ENCODE measurements at regions not wholly inside any gene's neighbourhood (a gene's known extent, or its start where the extent isn't known, plus 50 kb on each side); places are given as distances from the start of the nearest gene placed in this dataset.

GRCh38 chr1:17915511-17916197 lies 160.5 kb downstream of the ACTL8 start:
- H3K9me3 ChIP-seq (ENCODE audit: control insufficient read depth, low read length) = no peaks in the 10 kb centered on the region
- H3K4me1 Mint-ChIP-seq = peaks cover 24% of the 10 kb centered on the region
- WGBS, 2 experiments (ENCODE audit: insufficient coverage in 1 of 2, insufficient read length in 1 of 2) = 64 to 70% methylated on average over 6 to 7 of the region's 7 CpGs
- peaks cover 29% of the 10 kb centered on the region for H3K27me3 Mint-ChIP-seq (ENCODE audit: insufficient read depth)
- DNase-seq = peak; percentile 45
- no peak overlapping the region for H3K4me3 Mint-ChIP-seq
- no peaks in the 10 kb centered on the region for H3K9me3 Mint-ChIP-seq
- no peaks in the 10 kb centered on the region for H3K36me3 ChIP-seq (ENCODE audit: control insufficient read depth, insufficient read depth, low read length)
- no peak overlapping the region for H3K27ac Mint-ChIP-seq
- H3K4me3 ChIP-seq (ENCODE audit: low read length) = no peak overlapping the region
- H3K27ac ChIP-seq (ENCODE audit: low read depth, low read length) = no peak overlapping the region
- no peak for TF ChIP-seq CTCF (conservative IDR thresholded peaks at IDR 0.05)
- H3K4me1 ChIP-seq (ENCODE audit: control insufficient read depth, insufficient read depth, low read length) = peaks cover 15% of the 10 kb centered on the region
- H3K36me3 Mint-ChIP-seq (ENCODE audit: low read depth) = no peaks in the 10 kb centered on the region
- peaks cover 22% of the 10 kb centered on the region for H3K27me3 ChIP-seq (ENCODE audit: control insufficient read depth, insufficient read depth, low read length, poor library complexity, severe bottlenecking)
- no peak overlapping the region for H3K9ac ChIP-seq (ENCODE audit: extremely low read depth, low read length, poor library complexity, severe bottlenecking)

- DNase-seq = peak; percentile 33
- Histone ChIP-seq H3K9ac (ENCODE audit: extremely low read depth, low read length, poor library complexity, severe bottlenecking) (no peak overlapping the region), H3K27ac (ENCODE audit: low read depth, low read length) (no peak overlapping the region), H3K27me3 (ENCODE audit: control insufficient read depth, insufficient read depth, low read length, poor library complexity, severe bottlenecking) (peaks cover 32% of the 10 kb centered on the region), H3K4me3 (ENCODE audit: low read length) (no peak overlapping the region), H3K9me3 (ENCODE audit: control insufficient read depth, low read length) (no peaks in the 10 kb centered on the region), H3K4me1 (ENCODE audit: control insufficient read depth, insufficient read depth, low read length) (peaks cover 15% of the 10 kb centered on the region), H3K36me3 (ENCODE audit: control insufficient read depth, insufficient read depth, low read length) (no peaks in the 10 kb centered on the region)
- H3K27ac Mint-ChIP-seq = no peak overlapping the region
- H3K36me3 Mint-ChIP-seq (ENCODE audit: low read depth) = no peaks in the 10 kb centered on the region
- peaks cover 38% of the 10 kb centered on the region for H3K27me3 Mint-ChIP-seq (ENCODE audit: insufficient read depth)
- no peaks in the 10 kb centered on the region for H3K9me3 Mint-ChIP-seq
- no peak for TF ChIP-seq CTCF (conservative IDR thresholded peaks at IDR 0.05)
- peaks cover 23% of the 10 kb centered on the region for H3K4me1 Mint-ChIP-seq
- 79 to 91% methylated on average over 2 to 3 of the region's 3 CpGs for WGBS, 2 experiments (ENCODE audit: insufficient coverage in 1 of 2, insufficient read length in 1 of 2)
- H3K4me3 Mint-ChIP-seq = no peak overlapping the region
Observed at GRCh38 chr1:17916702-17917101, 161.6 kb downstream of the ACTL8 start.

- Mint-ChIP-seq H3K27me3 (ENCODE audit: insufficient read depth) (peaks cover 54% of the 10 kb centered on the region), H3K9me3 (no peaks in the 10 kb centered on the region), H3K27ac (no peak overlapping the region), H3K4me3 (no peak overlapping the region), H3K4me1 (peaks cover 16% of the 10 kb centered on the region), H3K36me3 (ENCODE audit: low read depth) (no peaks in the 10 kb centered on the region)
- no peaks in the 10 kb centered on the region for H3K9me3 ChIP-seq (ENCODE audit: control insufficient read depth, low read length)
- H3K4me1 ChIP-seq (ENCODE audit: control insufficient read depth, insufficient read depth, low read length) = peaks cover 15% of the 10 kb centered on the region
- peaks cover 44% of the 10 kb centered on the region for H3K27me3 ChIP-seq (ENCODE audit: control insufficient read depth, insufficient read depth, low read length, poor library complexity, severe bottlenecking)
- H3K9ac ChIP-seq (ENCODE audit: extremely low read depth, low read length, poor library complexity, severe bottlenecking) = no peak overlapping the region
- H3K36me3 ChIP-seq (ENCODE audit: control insufficient read depth, insufficient read depth, low read length) = no peaks in the 10 kb centered on the region
- TF ChIP-seq CTCF (conservative IDR thresholded peaks at IDR 0.05) = peak; percentile 88
- peak; percentile 90 for DNase-seq
- H3K27ac ChIP-seq (ENCODE audit: low read depth, low read length) = no peak overlapping the region
- H3K4me3 ChIP-seq (ENCODE audit: low read length) = no peak overlapping the region
- WGBS, 2 experiments (ENCODE audit: insufficient coverage in 1 of 2, insufficient read length in 1 of 2) = 44 to 50% methylated on average over 6 to 10 of the region's 10 CpGs
Observed at GRCh38 chr1:17919525-17920439, 164.6 kb downstream of the ACTL8 start.

Data from endodermal cell (in vitro differentiated cells).